Ishikawa (cell line): ENCODE measurements at regions not wholly inside any gene's neighbourhood (a gene's known extent, or its start where the extent isn't known, plus 50 kb on each side); places are given as distances from the start of the nearest gene placed in this dataset.

Experiments used
- CEBPB ChIP-seq: IDR thresholded peaks from 2 replicates; pipeline ENCODE4 v1.6.1; 2012
- CREB1 ChIP-seq: IDR thresholded peaks from 2 replicates; pipeline ENCODE4 v1.6.1; 2012; ENCODE audit warnings: low read depth
- EGR1 ChIP-seq: IDR thresholded peaks from 2 replicates; pipeline ENCODE4 v1.6.1; 2012
- EP300 ChIP-seq: IDR thresholded peaks from 2 replicates; pipeline ENCODE4 v1.6.1; 2012; ENCODE audit warnings: borderline replicate concordance
- FOXM1 ChIP-seq: IDR thresholded peaks from 2 replicates; pipeline ENCODE4 v1.6.1; 2012; ENCODE audit warnings: low read depth, borderline replicate concordance
- NFIC ChIP-seq: IDR thresholded peaks from 2 replicates; pipeline ENCODE4 v1.6.1; 2012
- RAD21 ChIP-seq: IDR thresholded peaks from 2 replicates; pipeline ENCODE4 v1.6.1; 2012; ENCODE audit warnings: low read depth
- TAF1 ChIP-seq: IDR thresholded peaks from 2 replicates; pipeline ENCODE4 v1.6.1; 2012; ENCODE audit warnings: low read depth, mild to moderate bottlenecking
- TCF12 ChIP-seq: IDR thresholded peaks from 2 replicates; pipeline ENCODE4 v1.6.1; 2012; ENCODE audit warnings: low read depth
- TEAD4 ChIP-seq: IDR thresholded peaks from 2 replicates; pipeline ENCODE4 v1.6.1; 2012
- YY1 ChIP-seq: IDR thresholded peaks from 2 replicates; pipeline ENCODE4 v1.6.1; 2012; ENCODE audit warnings: low read depth
- ZBTB7A ChIP-seq: IDR thresholded peaks from 2 replicates; pipeline ENCODE4 v1.6.1; 2012; ENCODE audit warnings: low read depth
- TF ChIP-seq, protein P1 (sequence below): IDR thresholded peaks from 2 replicates; pipeline ENCODE4 v1.6.1; 2012; ENCODE audit warnings: low read depth, mild to moderate bottlenecking
- TF ChIP-seq, protein P2 (sequence below): IDR thresholded peaks from 2 replicates; pipeline ENCODE4 v1.6.1; 2012
- TF ChIP-seq, protein P3 (sequence below): IDR thresholded peaks from 2 replicates; pipeline ENCODE4 v1.6.1; 2012

DNA sequence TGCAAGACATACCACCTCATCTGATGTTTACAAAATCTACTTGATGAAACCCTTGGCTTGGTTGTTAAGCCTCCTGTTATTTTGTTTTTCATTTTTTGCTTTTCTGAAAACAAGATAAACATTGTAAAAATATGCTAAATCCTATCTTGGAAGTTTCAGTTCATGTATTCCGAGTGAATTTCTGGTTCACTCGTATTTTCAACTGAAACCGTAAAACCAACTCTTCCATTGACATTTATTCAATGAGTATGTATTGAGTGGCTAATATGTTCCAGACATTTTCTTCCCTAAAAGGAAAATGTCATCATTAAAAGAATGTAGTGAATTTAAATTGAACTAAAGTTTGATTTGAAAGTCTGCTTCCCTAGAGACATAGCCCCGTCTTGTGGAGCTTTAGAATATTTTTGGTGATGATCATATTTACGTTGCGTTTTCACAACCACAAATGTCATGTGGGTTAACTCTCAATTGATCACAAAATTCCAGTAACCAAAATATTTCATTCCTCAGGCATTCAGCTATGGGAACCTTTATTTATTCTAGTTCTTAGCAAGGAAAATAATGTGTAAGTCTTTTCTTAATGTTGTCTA, 204.2 kb downstream of the MBD2 start:
- TF ChIP-seq TCF12: no peak
- TF ChIP-seq EP300: no peak
- TF ChIP-seq FOXM1: no peak
- TF ChIP-seq, protein P1, sequence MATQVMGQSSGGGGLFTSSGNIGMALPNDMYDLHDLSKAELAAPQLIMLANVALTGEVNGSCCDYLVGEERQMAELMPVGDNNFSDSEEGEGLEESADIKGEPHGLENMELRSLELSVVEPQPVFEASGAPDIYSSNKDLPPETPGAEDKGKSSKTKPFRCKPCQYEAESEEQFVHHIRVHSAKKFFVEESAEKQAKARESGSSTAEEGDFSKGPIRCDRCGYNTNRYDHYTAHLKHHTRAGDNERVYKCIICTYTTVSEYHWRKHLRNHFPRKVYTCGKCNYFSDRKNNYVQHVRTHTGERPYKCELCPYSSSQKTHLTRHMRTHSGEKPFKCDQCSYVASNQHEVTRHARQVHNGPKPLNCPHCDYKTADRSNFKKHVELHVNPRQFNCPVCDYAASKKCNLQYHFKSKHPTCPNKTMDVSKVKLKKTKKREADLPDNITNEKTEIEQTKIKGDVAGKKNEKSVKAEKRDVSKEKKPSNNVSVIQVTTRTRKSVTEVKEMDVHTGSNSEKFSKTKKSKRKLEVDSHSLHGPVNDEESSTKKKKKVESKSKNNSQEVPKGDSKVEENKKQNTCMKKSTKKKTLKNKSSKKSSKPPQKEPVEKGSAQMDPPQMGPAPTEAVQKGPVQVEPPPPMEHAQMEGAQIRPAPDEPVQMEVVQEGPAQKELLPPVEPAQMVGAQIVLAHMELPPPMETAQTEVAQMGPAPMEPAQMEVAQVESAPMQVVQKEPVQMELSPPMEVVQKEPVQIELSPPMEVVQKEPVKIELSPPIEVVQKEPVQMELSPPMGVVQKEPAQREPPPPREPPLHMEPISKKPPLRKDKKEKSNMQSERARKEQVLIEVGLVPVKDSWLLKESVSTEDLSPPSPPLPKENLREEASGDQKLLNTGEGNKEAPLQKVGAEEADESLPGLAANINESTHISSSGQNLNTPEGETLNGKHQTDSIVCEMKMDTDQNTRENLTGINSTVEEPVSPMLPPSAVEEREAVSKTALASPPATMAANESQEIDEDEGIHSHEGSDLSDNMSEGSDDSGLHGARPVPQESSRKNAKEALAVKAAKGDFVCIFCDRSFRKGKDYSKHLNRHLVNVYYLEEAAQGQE: no peak

DNA sequence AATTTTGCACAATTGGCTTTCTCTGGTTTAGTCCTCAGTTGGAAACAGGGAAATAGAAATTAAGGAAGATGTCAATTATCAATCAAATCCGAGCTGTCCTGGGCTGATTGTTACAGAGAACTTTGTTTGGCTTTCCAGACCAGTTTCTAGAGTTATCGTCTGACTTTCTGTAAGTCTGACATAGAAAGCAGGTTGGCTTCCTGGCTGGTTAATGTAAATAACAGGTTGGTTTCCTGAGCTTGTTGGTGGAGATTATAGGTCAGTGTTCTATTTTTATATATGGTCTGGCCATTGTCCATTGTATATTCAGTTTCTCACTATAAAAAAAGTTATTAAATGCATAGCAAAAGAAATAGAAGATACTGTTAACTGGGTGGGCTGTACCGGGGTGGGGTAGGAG, 204.8 kb downstream of the MBD2 start:
- TF ChIP-seq RAD21 (no peak), FOXM1 (no peak), TAF1 (no peak), CREB1 (no peak), NFIC (no peak), EP300 (no peak), YY1 (no peak), EGR1 (no peak), TEAD4 (no peak), ZBTB7A (no peak)
- TF ChIP-seq, protein P2, sequence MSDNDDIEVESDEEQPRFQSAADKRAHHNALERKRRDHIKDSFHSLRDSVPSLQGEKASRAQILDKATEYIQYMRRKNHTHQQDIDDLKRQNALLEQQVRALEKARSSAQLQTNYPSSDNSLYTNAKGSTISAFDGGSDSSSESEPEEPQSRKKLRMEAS: no peak
- TF ChIP-seq, protein P1: no peak
- TF ChIP-seq, protein P3, sequence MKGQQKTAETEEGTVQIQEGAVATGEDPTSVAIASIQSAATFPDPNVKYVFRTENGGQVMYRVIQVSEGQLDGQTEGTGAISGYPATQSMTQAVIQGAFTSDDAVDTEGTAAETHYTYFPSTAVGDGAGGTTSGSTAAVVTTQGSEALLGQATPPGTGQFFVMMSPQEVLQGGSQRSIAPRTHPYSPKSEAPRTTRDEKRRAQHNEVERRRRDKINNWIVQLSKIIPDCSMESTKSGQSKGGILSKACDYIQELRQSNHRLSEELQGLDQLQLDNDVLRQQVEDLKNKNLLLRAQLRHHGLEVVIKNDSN: no peak

DNA sequence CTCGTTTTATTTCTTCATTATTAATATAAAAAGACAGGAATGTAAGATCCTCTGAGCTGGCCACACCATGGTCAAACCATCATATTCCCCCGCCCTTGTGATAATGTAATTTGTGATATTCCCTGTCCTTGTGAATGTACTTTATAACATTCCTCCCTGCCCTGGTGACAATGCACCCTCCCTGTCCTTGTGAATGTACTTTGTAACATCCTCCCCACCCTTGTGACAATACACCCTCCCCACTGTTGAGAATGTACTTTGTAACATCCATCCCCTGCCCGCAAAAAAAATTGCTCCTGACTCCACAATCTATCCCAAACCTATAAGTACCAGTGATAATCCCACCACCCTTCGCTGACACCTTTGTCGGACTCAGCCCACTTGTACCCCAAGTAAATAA, 211.0 kb downstream of the MBD2 start:
- TF ChIP-seq CREB1 (no peak), TCF12 (no peak), YY1 (no peak), ZBTB7A (no peak), CEBPB (no peak), EP300 (no peak), TEAD4 (no peak)

DNA sequence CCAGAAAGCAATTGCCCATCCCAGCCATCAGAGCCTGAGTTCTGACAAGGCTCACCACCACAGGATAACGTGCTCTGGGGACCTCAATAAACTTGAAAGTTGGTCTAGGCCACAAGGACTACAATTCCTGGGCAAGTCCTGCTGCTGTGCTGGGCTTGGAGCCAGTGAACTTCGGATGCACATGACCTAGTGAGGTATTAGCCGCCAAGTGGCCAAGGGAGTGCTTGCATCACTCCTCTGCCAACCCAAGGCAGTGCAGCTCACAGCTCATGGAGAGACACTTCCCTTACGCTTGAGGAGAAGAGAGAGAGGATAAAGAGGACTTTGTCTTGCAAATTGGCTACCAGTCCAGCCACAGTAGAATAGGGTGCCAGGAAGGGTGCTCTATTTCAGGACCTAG, 219.6 kb downstream of the MBD2 start:
- TF ChIP-seq, protein P2: no peak
- no peak for TF ChIP-seq ZBTB7A
- TF ChIP-seq, protein P1: no peak
- TF ChIP-seq, protein P3: no peak
- no peak for TF ChIP-seq EGR1
- TF ChIP-seq NFIC: no peak
- no peak for TF ChIP-seq TEAD4
- TF ChIP-seq TCF12: no peak
- TF ChIP-seq TAF1: no peak
- TF ChIP-seq YY1: no peak
- TF ChIP-seq CEBPB: no peak
- TF ChIP-seq FOXM1: no peak
- TF ChIP-seq EP300: no peak
- TF ChIP-seq RAD21: no peak
- no peak for TF ChIP-seq CREB1

DNA sequence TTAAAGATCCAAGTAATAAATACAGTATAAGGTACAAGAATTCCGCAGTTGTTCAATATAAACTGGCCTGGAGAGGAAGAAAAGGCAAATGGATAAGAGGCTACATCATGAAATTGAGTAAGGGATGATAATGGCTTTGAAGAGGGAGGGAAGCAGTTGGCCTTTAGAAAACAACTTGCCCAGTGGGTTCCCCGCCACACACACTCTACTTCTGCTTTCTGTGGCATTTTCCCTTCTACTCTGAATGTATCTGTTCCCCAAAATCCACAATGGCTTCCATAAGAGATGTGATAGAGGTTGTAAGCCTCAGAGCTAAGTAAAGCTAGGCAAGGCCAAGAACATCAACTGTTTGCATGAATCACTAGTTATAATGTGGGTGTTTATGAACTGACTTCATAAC, 221.3 kb downstream of the MBD2 start:
- TF ChIP-seq CREB1 (no peak), TEAD4 (no peak), ZBTB7A (no peak), TCF12 (no peak), NFIC (no peak), TAF1 (no peak), YY1 (no peak), RAD21 (no peak), CEBPB (no peak), EGR1 (no peak), FOXM1 (no peak), EP300 (no peak)
- TF ChIP-seq, protein P3: no peak
- TF ChIP-seq, protein P2: no peak
- TF ChIP-seq, protein P1: no peak
